ENCODE measurements at regions not wholly inside any gene's neighbourhood (a gene's known extent, or its start where the extent isn't known, plus 50 kb on each side); places are given as distances from the start of the nearest gene placed in this dataset.
"Not testable (repeated sequence)": the region's sequence is repeated elsewhere in the genome, so short reads cannot be mapped to it uniquely, and the experiment has no call there.

GRCh38 chr6:167744681-167745669, 81.7 kb upstream of the AFDN start:
- TF ChIP-seq ZNF274 (IDR thresholded peaks at IDR 0.05; ENCODE audit: low read depth, low read length): no peak

GRCh38 chr6:167745670-167746389, 80.9 kb upstream of the AFDN start:
- no peak for TF ChIP-seq ZNF274 (IDR thresholded peaks at IDR 0.05; ENCODE audit: low read depth, low read length)
- no peak overlapping the region for H3K4me3 ChIP-seq (ENCODE audit: low read length)

More at GRCh38 chr6:167744681-167745669, 81.7 kb upstream of the AFDN start:
- H3K4me3 ChIP-seq (ENCODE audit: low read length): no peak overlapping the region

GRCh38 chr6:167746390-167746907, 80.3 kb upstream of the AFDN start:
- TF ChIP-seq ZNF274 (IDR thresholded peaks at IDR 0.05; ENCODE audit: low read depth, low read length): no peak
- no peak overlapping the region for H3K4me3 ChIP-seq (ENCODE audit: low read length)

- no peak overlapping the region for H3K4me3 ChIP-seq (ENCODE audit: low read length)
- TF ChIP-seq ZNF274 (IDR thresholded peaks at IDR 0.05; ENCODE audit: low read depth, low read length): no peak
These were observed 79.7 kb upstream of the AFDN start for GRCh38 chr6:167746975-167747374.

- TF ChIP-seq ZNF274 (IDR thresholded peaks at IDR 0.05; ENCODE audit: low read depth, low read length): no peak
- no peak overlapping the region for H3K4me3 ChIP-seq (ENCODE audit: low read length)
These were observed 79.1 kb upstream of the AFDN start for GRCh38 chr6:167747645-167748044.

GRCh38 chr6:167748046-167748445, 78.7 kb upstream of the AFDN start:
- no peak overlapping the region for H3K4me3 ChIP-seq (ENCODE audit: low read length)

GRCh38 chr6:167748458-167749379, 78.0 kb upstream of the AFDN start:
- no peak for TF ChIP-seq ZNF274 (IDR thresholded peaks at IDR 0.05; ENCODE audit: low read depth, low read length)

More at GRCh38 chr6:167748046-167748445, 78.7 kb upstream of the AFDN start:
- TF ChIP-seq ZNF274 (IDR thresholded peaks at IDR 0.05; ENCODE audit: low read depth, low read length): no peak

GRCh38 chr6:167750956-167751358, 75.8 kb upstream of the AFDN start:
- no peak overlapping the region for H3K4me3 ChIP-seq (ENCODE audit: low read length)
- no peak for TF ChIP-seq ZNF274 (IDR thresholded peaks at IDR 0.05; ENCODE audit: low read depth, low read length)

More at GRCh38 chr6:167748458-167749379, 78.0 kb upstream of the AFDN start:
- H3K4me3 ChIP-seq (ENCODE audit: low read length): no peak overlapping the region

GRCh38 chr6:167751579-167752115, 75.1 kb upstream of the AFDN start:
- TF ChIP-seq ZNF274 (IDR thresholded peaks at IDR 0.05; ENCODE audit: low read depth, low read length): no peak
- H3K4me3 ChIP-seq (ENCODE audit: low read length): no peak overlapping the region

- H3K4me3 ChIP-seq (ENCODE audit: low read length): not testable (repeated sequence)
These were observed 73.4 kb upstream of the AFDN start for GRCh38 chr6:167753281-167753680.

GRCh38 chr6:167754691-167755090, 72.0 kb upstream of the AFDN start:
- TF ChIP-seq ZNF274 (IDR thresholded peaks at IDR 0.05; ENCODE audit: low read depth, low read length): no peak
- no peak overlapping the region for H3K4me3 ChIP-seq (ENCODE audit: low read length)

GRCh38 chr6:167755461-167755860, 71.2 kb upstream of the AFDN start:
- H3K4me3 ChIP-seq (ENCODE audit: low read length): no peak overlapping the region
- no peak for TF ChIP-seq ZNF274 (IDR thresholded peaks at IDR 0.05; ENCODE audit: low read depth, low read length)

GRCh38 chr6:167756597-167756996, 70.1 kb upstream of the AFDN start:
- no peak for TF ChIP-seq ZNF274 (IDR thresholded peaks at IDR 0.05; ENCODE audit: low read depth, low read length)
- H3K4me3 ChIP-seq (ENCODE audit: low read length): no peak overlapping the region

Measured in GM08714 (cell line).